Cardiac muscle cell (in vitro differentiated cells and primary cell): ENCODE measurements at regions not wholly inside any gene's neighbourhood (a gene's known extent, or its start where the extent isn't known, plus 50 kb on each side); places are given as distances from the start of the nearest gene placed in this dataset.

Source experiments
- DNase-seq, 2 donors: peaks; one replicate each; pipeline versions ENCODE4 v3.0.0 to v3.0.0-alpha.2; 2010 to 2017; ENCODE audit warnings: low read depth in 1 of 2, low spot score in 1 of 2
- H3K27ac ChIP-seq: fragments of 200-600 bp; sonication (generic); 2 replicates; pipeline ENCODE4 v1.5.1; 2016
- H3K27me3 ChIP-seq: fragments of 200-600 bp; sonication (generic); 2 replicates; pipeline ENCODE4 v1.6.0; 2016; ENCODE audit warnings: control low read depth
- H3K36me3 ChIP-seq: fragments of 200-600 bp; sonication (generic); 2 replicates; pipeline ENCODE4 v1.5.1; 2016; ENCODE audit warnings: control low read depth
- H3K4me1 ChIP-seq: fragments of 200-600 bp; sonication (generic); 2 replicates; pipeline ENCODE4 v1.8.1; 2017; ENCODE audit warnings: low read depth, mild to moderate bottlenecking, mixed run types
- H3K4me3 ChIP-seq: fragments of 200-600 bp; sonication (generic); 2 replicates; pipeline ENCODE4 v1.5.1; 2016; ENCODE audit warnings: mild to moderate bottlenecking
- H3K9me3 ChIP-seq: fragments of 200-600 bp; sonication (generic); 2 replicates; pipeline ENCODE4 v1.5.1; 2017; ENCODE audit warnings: low read depth, mild to moderate bottlenecking, control low read depth
- TF ChIP-seq, protein P1 (sequence below): IDR thresholded peaks from 2 replicates; pipeline ENCODE4 v1.5.1; 2012; ENCODE audit warnings: low read depth, mild to moderate bottlenecking, low read length

DNA sequence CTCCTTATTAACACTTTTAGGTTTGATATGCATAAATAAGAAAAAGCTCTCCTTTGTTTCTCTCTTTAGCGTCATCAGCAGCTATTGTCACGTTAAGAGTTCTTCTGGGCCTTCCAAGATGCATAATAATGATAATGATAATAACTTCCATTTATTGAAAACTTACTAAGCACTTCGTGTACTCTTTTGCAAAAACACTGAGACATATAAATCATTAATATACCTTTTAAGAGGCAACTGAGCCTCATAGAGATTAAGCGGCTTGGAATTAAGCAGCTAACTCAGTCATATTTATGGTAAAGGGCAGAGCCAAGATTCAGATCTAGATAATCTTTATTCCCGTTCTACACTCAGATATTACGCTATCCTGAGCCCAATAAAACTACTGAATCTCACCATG is 1105.1 kb downstream of the OLFM4 start:
- Histone ChIP-seq H3K36me3 (no peaks in the 10 kb centered on the region), H3K27ac (no peak overlapping the region), H3K4me1 (no peaks in the 10 kb centered on the region), H3K9me3 (no peaks in the 10 kb centered on the region), H3K4me3 (no peak overlapping the region), H3K27me3 (no peaks in the 10 kb centered on the region)
- TF ChIP-seq, protein P1, sequence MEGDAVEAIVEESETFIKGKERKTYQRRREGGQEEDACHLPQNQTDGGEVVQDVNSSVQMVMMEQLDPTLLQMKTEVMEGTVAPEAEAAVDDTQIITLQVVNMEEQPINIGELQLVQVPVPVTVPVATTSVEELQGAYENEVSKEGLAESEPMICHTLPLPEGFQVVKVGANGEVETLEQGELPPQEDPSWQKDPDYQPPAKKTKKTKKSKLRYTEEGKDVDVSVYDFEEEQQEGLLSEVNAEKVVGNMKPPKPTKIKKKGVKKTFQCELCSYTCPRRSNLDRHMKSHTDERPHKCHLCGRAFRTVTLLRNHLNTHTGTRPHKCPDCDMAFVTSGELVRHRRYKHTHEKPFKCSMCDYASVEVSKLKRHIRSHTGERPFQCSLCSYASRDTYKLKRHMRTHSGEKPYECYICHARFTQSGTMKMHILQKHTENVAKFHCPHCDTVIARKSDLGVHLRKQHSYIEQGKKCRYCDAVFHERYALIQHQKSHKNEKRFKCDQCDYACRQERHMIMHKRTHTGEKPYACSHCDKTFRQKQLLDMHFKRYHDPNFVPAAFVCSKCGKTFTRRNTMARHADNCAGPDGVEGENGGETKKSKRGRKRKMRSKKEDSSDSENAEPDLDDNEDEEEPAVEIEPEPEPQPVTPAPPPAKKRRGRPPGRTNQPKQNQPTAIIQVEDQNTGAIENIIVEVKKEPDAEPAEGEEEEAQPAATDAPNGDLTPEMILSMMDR = no peak
- DNase-seq = no peak

DNA sequence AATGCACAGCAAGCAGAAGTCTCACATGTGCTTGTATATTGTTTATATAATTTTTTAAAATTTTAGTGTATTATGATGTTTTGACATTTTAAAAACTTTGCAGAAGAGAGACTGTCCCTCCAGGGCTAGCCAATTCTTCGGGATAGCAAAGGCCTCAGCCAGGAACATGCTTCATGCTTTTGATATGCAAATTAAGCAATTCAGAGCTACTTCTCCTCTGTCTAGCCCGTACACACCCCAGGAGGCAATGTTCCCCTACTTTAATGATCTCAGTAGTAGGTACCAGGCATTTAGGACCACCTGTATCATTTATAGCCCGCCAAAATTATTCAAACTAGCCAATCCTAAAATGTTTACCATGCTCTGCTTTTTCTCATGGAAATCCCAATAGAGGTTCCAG is 1116.2 kb downstream of the OLFM4 start:
- DNase-seq = no peak
- Histone ChIP-seq H3K4me1 (no peaks in the 10 kb centered on the region), H3K27ac (no peak overlapping the region), H3K9me3 (no peaks in the 10 kb centered on the region), H3K4me3 (no peak overlapping the region), H3K27me3 (no peaks in the 10 kb centered on the region), H3K36me3 (no peaks in the 10 kb centered on the region)
- TF ChIP-seq, protein P1 = no peak

DNA sequence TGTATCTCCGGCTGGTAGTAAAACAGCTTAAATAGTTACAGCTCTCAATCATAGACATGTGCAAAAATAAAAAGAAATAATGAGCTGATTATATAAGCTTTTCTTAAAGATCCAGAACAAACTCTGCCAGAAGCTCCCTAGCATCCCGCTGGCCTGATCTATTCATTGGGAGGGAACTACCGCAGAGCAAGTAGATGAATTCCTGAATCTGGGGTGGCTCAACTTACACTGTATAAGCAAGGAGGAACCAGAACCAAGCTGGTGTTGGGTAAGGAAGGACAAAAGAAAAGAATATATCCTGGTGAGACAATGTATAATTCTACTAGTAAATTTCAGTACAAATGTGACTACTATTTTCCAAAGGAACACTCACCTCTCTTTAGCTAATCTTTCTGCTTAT is 1122.2 kb downstream of the OLFM4 start:
- DNase-seq = no peak
- Histone ChIP-seq H3K9me3 (no peaks in the 10 kb centered on the region), H3K27ac (no peak overlapping the region), H3K27me3 (no peaks in the 10 kb centered on the region), H3K4me3 (no peak overlapping the region), H3K4me1 (no peaks in the 10 kb centered on the region), H3K36me3 (no peaks in the 10 kb centered on the region)
- TF ChIP-seq, protein P1 = no peak

DNA sequence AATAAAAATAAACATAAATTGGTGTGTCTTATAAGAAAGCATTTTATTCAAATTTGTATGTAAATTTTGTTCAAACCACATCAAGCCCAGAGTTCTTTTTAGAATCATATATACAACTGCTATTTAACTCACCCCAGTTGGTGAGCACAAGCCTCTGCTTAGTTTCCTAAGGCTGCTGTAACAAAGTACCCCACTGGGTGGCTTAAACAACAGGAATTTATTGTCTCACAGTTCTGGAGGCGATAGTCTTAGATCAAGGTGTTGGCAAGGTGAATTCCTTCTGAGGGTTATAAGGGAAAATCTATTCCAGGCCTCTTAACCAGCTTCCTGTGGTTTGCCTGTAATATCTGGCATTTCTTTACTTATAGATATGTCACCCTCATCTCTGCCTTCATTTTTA is 1133.5 kb downstream of the OLFM4 start:
- no peak for DNase-seq
- no peak overlapping the region for H3K27ac ChIP-seq
- TF ChIP-seq, protein P1 = no peak
- H3K4me1 ChIP-seq = no peaks in the 10 kb centered on the region
- H3K4me3 ChIP-seq = no peak overlapping the region
- H3K36me3 ChIP-seq = no peaks in the 10 kb centered on the region
- H3K9me3 ChIP-seq = no peaks in the 10 kb centered on the region
- H3K27me3 ChIP-seq = no peaks in the 10 kb centered on the region

DNA sequence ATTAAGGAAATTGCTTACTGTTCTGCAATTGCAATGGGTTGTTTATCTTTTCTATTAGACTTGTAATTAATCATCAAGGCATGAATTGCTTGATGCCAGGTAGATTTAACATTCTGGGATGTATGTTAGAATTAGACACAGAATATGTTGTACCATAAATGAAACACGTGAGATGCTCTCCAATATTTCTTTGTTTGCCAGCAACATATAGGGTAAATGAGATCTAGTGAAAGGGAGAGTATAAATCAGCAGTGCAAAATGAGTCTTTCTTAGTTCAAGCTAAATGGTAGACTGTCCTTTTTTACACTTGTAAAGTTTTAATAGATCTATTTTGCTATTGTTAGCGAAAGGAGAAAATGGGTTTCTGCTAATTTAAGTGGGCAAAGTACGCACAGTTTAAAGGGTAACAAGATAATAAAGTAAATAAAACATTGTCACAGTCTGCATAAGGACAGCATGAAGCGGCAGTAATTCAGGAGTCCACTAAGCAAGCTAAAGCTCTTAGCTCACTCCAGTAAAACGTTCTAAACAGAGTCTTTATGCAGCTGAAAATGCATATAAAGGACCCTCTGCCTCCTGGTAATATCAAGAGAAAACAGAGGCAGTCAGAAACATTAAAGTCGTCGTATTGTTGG is 1137.1 kb downstream of the OLFM4 start:
- no peak for DNase-seq
- Histone ChIP-seq H3K27me3 (no peaks in the 10 kb centered on the region), H3K4me3 (no peak overlapping the region), H3K27ac (no peak overlapping the region), H3K4me1 (peaks cover 14% of the 10 kb centered on the region), H3K9me3 (no peaks in the 10 kb centered on the region), H3K36me3 (no peaks in the 10 kb centered on the region)
- TF ChIP-seq, protein P1 = no peak
